HEK293 (cell line): ENCODE measurements at regions not wholly inside any gene's neighbourhood (a gene's known extent, or its start where the extent isn't known, plus 50 kb on each side); places are given as distances from the start of the nearest gene placed in this dataset.

ENCODE experiments used
- CTCF ChIP-seq: fragments of 450-650 bp; formaldehyde crosslinking; IDR thresholded peaks from 2 replicates; pipeline ENCODE4 v1.5.1; 2016; ENCODE audit warnings: missing biosample characterization, missing genetic modification characterization
- HOXA7 ChIP-seq: sonication (generic); formaldehyde crosslinking; IDR thresholded peaks from 2 replicates; pipeline ENCODE4 v1.8.1; 2022; ENCODE audit warnings: missing genetic modification reagents, borderline replicate concordance
- PRDM10 ChIP-seq: fragments of 450-650 bp; formaldehyde crosslinking; IDR thresholded peaks from 2 replicates; pipeline ENCODE4 v1.5.1; 2016; ENCODE audit warnings: missing biosample characterization, missing genetic modification characterization
- SP2 ChIP-seq: fragments of 450-650 bp; formaldehyde crosslinking; IDR thresholded peaks from 2 replicates; pipeline ENCODE4 v1.5.1; 2016; ENCODE audit warnings: missing biosample characterization, missing genetic modification characterization
- ZBTB10 ChIP-seq: fragments of 450-650 bp; formaldehyde crosslinking; IDR thresholded peaks from 2 replicates; pipeline ENCODE4 v1.5.1; 2016; ENCODE audit warnings: missing biosample characterization, missing genetic modification characterization
- ZNF157 ChIP-seq: fragments of 450-650 bp; formaldehyde crosslinking; IDR thresholded peaks from 2 replicates; pipeline ENCODE4 v1.5.1; 2016; ENCODE audit warnings: missing biosample characterization, missing genetic modification characterization
- ZNF175 ChIP-seq: fragments of 450-650 bp; formaldehyde crosslinking; IDR thresholded peaks from 2 replicates; pipeline ENCODE4 v1.5.1; 2016; ENCODE audit warnings: missing biosample characterization, missing genetic modification characterization
- ZNF24 ChIP-seq: fragments of 450-650 bp; formaldehyde crosslinking; IDR thresholded peaks from 2 replicates; pipeline ENCODE4 v1.5.1; 2016; ENCODE audit warnings: missing biosample characterization, missing genetic modification characterization
- ZNF488 ChIP-seq: fragments of 450-650 bp; formaldehyde crosslinking; IDR thresholded peaks from 2 replicates; pipeline ENCODE4 v1.5.1; 2016; ENCODE audit warnings: missing biosample characterization, missing genetic modification characterization
- ZNF549 ChIP-seq: fragments of 450-650 bp; IDR thresholded peaks from 2 replicates; pipeline ENCODE4 v1.5.1; 2018; ENCODE audit warnings: missing biosample characterization, missing genetic modification characterization, mild to moderate bottlenecking, inconsistent platforms, moderate library complexity
- ZNF600 ChIP-seq: fragments of 450-650 bp; formaldehyde crosslinking; IDR thresholded peaks from 2 replicates; pipeline ENCODE4 v1.5.1; 2016; ENCODE audit warnings: missing biosample characterization, missing genetic modification characterization
- ZNF707 ChIP-seq: fragments of 450-650 bp; formaldehyde crosslinking; IDR thresholded peaks from 2 replicates; pipeline ENCODE4 v1.5.1; 2016; ENCODE audit warnings: missing biosample characterization, missing genetic modification characterization
- TF ChIP-seq, protein P1 (sequence below): fragments of 450-650 bp; formaldehyde crosslinking; IDR thresholded peaks from 2 replicates; pipeline ENCODE4 v1.5.1; 2016; ENCODE audit warnings: missing biosample characterization, missing genetic modification characterization
- TF ChIP-seq, protein P2 (sequence below): fragments of 450-650 bp; formaldehyde crosslinking; IDR thresholded peaks from 2 replicates; pipeline ENCODE4 v1.5.1; 2016; ENCODE audit warnings: missing biosample characterization, missing genetic modification characterization

DNA sequence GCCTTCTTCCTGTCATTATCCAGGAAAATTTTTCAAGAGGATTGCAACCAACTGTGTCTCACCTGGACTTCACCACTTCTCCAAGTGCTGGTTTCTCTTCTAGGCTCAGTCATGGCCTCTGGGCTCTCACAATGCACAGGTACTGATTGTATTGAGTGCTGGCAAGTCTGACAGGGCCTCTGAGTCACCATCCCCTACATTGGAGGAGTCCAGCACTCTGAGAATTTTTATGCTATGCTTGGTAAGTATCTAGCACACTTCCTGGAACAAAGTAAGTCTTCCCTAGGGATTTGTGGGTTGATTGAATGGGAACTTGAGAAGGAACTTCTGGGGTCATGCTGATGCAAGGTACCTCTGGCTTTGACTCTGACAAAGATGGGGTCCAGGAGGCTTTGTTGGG is 147.2 kb upstream of the CELF4 start:
- no peak for TF ChIP-seq PRDM10
- no peak for TF ChIP-seq CTCF
- TF ChIP-seq ZNF157: no peak
- TF ChIP-seq, protein P1, sequence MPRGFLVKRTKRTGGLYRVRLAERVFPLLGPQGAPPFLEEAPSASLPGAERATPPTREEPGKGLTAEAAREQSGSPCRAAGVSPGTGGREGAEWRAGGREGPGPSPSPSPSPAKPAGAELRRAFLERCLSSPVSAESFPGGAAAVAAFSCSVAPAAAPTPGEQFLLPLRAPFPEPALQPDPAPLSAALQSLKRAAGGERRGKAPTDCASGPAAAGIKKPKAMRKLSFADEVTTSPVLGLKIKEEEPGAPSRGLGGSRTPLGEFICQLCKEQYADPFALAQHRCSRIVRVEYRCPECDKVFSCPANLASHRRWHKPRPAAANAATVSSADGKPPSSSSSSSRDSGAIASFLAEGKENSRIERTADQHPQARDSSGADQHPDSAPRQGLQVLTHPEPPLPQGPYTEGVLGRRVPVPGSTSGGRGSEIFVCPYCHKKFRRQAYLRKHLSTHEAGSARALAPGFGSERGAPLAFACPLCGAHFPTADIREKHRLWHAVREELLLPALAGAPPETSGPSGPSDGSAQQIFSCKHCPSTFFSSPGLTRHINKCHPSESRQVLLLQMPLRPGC: no peak
- TF ChIP-seq HOXA7 (CRISPR knock-in tag): no peak
- no peak for TF ChIP-seq SP2
- TF ChIP-seq, protein P2, sequence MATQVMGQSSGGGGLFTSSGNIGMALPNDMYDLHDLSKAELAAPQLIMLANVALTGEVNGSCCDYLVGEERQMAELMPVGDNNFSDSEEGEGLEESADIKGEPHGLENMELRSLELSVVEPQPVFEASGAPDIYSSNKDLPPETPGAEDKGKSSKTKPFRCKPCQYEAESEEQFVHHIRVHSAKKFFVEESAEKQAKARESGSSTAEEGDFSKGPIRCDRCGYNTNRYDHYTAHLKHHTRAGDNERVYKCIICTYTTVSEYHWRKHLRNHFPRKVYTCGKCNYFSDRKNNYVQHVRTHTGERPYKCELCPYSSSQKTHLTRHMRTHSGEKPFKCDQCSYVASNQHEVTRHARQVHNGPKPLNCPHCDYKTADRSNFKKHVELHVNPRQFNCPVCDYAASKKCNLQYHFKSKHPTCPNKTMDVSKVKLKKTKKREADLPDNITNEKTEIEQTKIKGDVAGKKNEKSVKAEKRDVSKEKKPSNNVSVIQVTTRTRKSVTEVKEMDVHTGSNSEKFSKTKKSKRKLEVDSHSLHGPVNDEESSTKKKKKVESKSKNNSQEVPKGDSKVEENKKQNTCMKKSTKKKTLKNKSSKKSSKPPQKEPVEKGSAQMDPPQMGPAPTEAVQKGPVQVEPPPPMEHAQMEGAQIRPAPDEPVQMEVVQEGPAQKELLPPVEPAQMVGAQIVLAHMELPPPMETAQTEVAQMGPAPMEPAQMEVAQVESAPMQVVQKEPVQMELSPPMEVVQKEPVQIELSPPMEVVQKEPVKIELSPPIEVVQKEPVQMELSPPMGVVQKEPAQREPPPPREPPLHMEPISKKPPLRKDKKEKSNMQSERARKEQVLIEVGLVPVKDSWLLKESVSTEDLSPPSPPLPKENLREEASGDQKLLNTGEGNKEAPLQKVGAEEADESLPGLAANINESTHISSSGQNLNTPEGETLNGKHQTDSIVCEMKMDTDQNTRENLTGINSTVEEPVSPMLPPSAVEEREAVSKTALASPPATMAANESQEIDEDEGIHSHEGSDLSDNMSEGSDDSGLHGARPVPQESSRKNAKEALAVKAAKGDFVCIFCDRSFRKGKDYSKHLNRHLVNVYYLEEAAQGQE (tag by site-specific recombination): no peak
- no peak for TF ChIP-seq ZNF175 (tag by site-specific recombination)
- no peak for TF ChIP-seq ZNF707 (tag by site-specific recombination)
- no peak for TF ChIP-seq ZBTB10 (tag by site-specific recombination)
- TF ChIP-seq ZNF600: no peak
- no peak for TF ChIP-seq ZNF488
- no peak for TF ChIP-seq ZNF549
- no peak for TF ChIP-seq ZNF24 (tag by site-specific recombination)
